ENCODE measurements at regions not wholly inside any gene's neighbourhood (a gene's known extent, or its start where the extent isn't known, plus 50 kb on each side); places are given as distances from the start of the nearest gene placed in this dataset.

GRCh38 chr5:5039918-5040317 lies 100.2 kb upstream of the ADAMTS16 start:
- no peaks in the 10 kb centered on the region for H4K20me1 ChIP-seq (ENCODE audit: insufficient read depth)
- H3K4me3 ChIP-seq (IDR thresholded peaks at IDR 0.05; ENCODE audit: insufficient read depth, low read depth, low read length): no peak overlapping the region
- no peaks in the 10 kb centered on the region for H3K27me3 ChIP-seq (ENCODE audit: insufficient read depth, low read depth)
- no peaks in the 10 kb centered on the region for H3K36me3 ChIP-seq (ENCODE audit: insufficient read depth)
- H3K4me1 ChIP-seq (ENCODE audit: low read depth, poor library complexity, severe bottlenecking): no peaks in the 10 kb centered on the region
- no peak overlapping the region for H2AFZ ChIP-seq (ENCODE audit: low read depth)
- no peak overlapping the region for H3K9ac ChIP-seq
- H3K27ac ChIP-seq: no peak overlapping the region
- TF ChIP-seq, protein P1, sequence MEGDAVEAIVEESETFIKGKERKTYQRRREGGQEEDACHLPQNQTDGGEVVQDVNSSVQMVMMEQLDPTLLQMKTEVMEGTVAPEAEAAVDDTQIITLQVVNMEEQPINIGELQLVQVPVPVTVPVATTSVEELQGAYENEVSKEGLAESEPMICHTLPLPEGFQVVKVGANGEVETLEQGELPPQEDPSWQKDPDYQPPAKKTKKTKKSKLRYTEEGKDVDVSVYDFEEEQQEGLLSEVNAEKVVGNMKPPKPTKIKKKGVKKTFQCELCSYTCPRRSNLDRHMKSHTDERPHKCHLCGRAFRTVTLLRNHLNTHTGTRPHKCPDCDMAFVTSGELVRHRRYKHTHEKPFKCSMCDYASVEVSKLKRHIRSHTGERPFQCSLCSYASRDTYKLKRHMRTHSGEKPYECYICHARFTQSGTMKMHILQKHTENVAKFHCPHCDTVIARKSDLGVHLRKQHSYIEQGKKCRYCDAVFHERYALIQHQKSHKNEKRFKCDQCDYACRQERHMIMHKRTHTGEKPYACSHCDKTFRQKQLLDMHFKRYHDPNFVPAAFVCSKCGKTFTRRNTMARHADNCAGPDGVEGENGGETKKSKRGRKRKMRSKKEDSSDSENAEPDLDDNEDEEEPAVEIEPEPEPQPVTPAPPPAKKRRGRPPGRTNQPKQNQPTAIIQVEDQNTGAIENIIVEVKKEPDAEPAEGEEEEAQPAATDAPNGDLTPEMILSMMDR (conservative IDR thresholded peaks at IDR 0.05; ENCODE audit: low read depth, low read length): no peak
- H3K79me2 ChIP-seq (ENCODE audit: insufficient read depth, low read depth): no peaks in the 10 kb centered on the region
- no peak overlapping the region for H3K4me2 ChIP-seq

GRCh38 chr5:5040712-5041111 lies 99.4 kb upstream of the ADAMTS16 start:
- H3K27ac ChIP-seq: no peak overlapping the region
- no peak overlapping the region for H3K4me2 ChIP-seq
- no peaks in the 10 kb centered on the region for H3K79me2 ChIP-seq (ENCODE audit: insufficient read depth, low read depth)
- no peak overlapping the region for H2AFZ ChIP-seq (ENCODE audit: low read depth)
- no peak overlapping the region for H3K4me3 ChIP-seq (IDR thresholded peaks at IDR 0.05; ENCODE audit: insufficient read depth, low read depth, low read length)
- H3K9ac ChIP-seq: no peak overlapping the region
- H3K4me1 ChIP-seq (ENCODE audit: low read depth, poor library complexity, severe bottlenecking): no peaks in the 10 kb centered on the region
- TF ChIP-seq, protein P1 (conservative IDR thresholded peaks at IDR 0.05; ENCODE audit: low read depth, low read length): no peak
- H3K36me3 ChIP-seq (ENCODE audit: insufficient read depth): no peaks in the 10 kb centered on the region
- H3K27me3 ChIP-seq (ENCODE audit: insufficient read depth, low read depth): no peaks in the 10 kb centered on the region
- H4K20me1 ChIP-seq (ENCODE audit: insufficient read depth): no peaks in the 10 kb centered on the region

- no peaks in the 10 kb centered on the region for H3K27me3 ChIP-seq (ENCODE audit: insufficient read depth, low read depth)
Observed at GRCh38 chr5:5042806-5043205, 97.3 kb upstream of the ADAMTS16 start.

DNA sequence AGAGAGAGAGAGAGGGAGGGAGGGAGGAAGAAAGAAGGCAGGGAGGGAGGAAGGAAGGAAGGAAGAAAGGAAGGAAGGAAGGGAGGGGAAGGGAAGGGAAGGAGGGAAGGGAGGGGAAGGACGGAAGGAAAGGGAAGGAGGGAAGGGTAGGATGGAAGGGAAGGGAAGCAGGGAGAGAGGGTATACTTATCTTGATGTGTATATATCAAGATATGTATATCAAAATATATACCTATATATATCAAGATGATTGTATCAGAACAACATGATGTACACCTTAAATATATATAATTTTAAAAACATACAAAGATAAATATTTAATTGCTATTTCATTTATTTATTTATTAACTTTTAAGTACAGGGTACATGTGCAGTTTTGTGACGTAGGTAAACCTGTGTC lies 96.8 kb upstream of the ADAMTS16 start:
- no peaks in the 10 kb centered on the region for H3K36me3 ChIP-seq (ENCODE audit: insufficient read depth)
- no peaks in the 10 kb centered on the region for H3K79me2 ChIP-seq (ENCODE audit: insufficient read depth, low read depth)
- H3K4me2 ChIP-seq: no peak overlapping the region
- TF ChIP-seq, protein P1 (conservative IDR thresholded peaks at IDR 0.05; ENCODE audit: low read depth, low read length): no peak
- no peak overlapping the region for H3K4me3 ChIP-seq (IDR thresholded peaks at IDR 0.05; ENCODE audit: insufficient read depth, low read depth, low read length)
- no peak overlapping the region for H3K9ac ChIP-seq
- H3K27me3 ChIP-seq (ENCODE audit: insufficient read depth, low read depth): no peaks in the 10 kb centered on the region
- H3K27ac ChIP-seq: no peak overlapping the region
- H3K4me1 ChIP-seq (ENCODE audit: low read depth, poor library complexity, severe bottlenecking): peaks cover 8% of the 10 kb centered on the region
- no peaks in the 10 kb centered on the region for H4K20me1 ChIP-seq (ENCODE audit: insufficient read depth)
- no peak overlapping the region for H2AFZ ChIP-seq (ENCODE audit: low read depth)

More at GRCh38 chr5:5042806-5043205, 97.3 kb upstream of the ADAMTS16 start:
- TF ChIP-seq, protein P1 (conservative IDR thresholded peaks at IDR 0.05; ENCODE audit: low read depth, low read length): no peak
- Histone ChIP-seq H2AFZ (ENCODE audit: low read depth) (no peak overlapping the region), H3K79me2 (ENCODE audit: insufficient read depth, low read depth) (no peaks in the 10 kb centered on the region), H4K20me1 (ENCODE audit: insufficient read depth) (no peaks in the 10 kb centered on the region), H3K27ac (no peak overlapping the region), H3K4me3 (IDR thresholded peaks at IDR 0.05; ENCODE audit: insufficient read depth, low read depth, low read length) (no peak overlapping the region), H3K4me1 (ENCODE audit: low read depth, poor library complexity, severe bottlenecking) (peaks cover 8% of the 10 kb centered on the region), H3K36me3 (ENCODE audit: insufficient read depth) (no peaks in the 10 kb centered on the region), H3K4me2 (no peak overlapping the region), H3K9ac (no peak overlapping the region)
